GM23338 (cell line): ENCODE measurements at regions not wholly inside any gene's neighbourhood (a gene's known extent, or its start where the extent isn't known, plus 50 kb on each side); places are given as distances from the start of the nearest gene placed in this dataset.

Experiments used
- ATAC-seq: fragments of 200-7000 bp; cut with Tn5 transposase; 3 replicates; pipeline ENCODE4 v1.9.1; 2020
- DNase-seq: peaks from one replicate; pipeline ENCODE4 v3.0.0-alpha.2; 2015; ENCODE audit warnings: low spot score
- H2AFZ ChIP-seq: fragments of 200-600 bp; sonication (generic); 2 replicates; pipeline ENCODE4 v1.8.0; 2016; ENCODE audit warnings: antibody characterized with exemption, mild to moderate bottlenecking, moderate library complexity
- H3F3A ChIP-seq: fragments of 200-600 bp; sonication (generic); replicated peaks from 2 replicates; pipeline ENCODE4 v1.8.0; 2017; ENCODE audit warnings: antibody characterized with exemption, mixed run types, low read depth
- H3K27ac ChIP-seq: fragments of 200-600 bp; sonication (generic); 2 replicates; pipeline ENCODE4 v1.6.1; 2016; ENCODE audit warnings: low read depth
- H3K27me3 ChIP-seq: fragments of 200-600 bp; sonication (generic); 2 replicates; pipeline ENCODE4 v1.8.0; 2016; ENCODE audit warnings: mild to moderate bottlenecking, mixed run types, moderate library complexity; ENCODE audit not compliant: insufficient read depth
- H3K36me3 ChIP-seq: fragments of 200-600 bp; sonication (generic); 2 replicates; pipeline ENCODE4 v1.8.0; 2016; ENCODE audit warnings: mild to moderate bottlenecking; ENCODE audit not compliant: insufficient read depth
- H3K4me1 ChIP-seq: fragments of 200-600 bp; sonication (generic); 2 replicates; pipeline ENCODE4 v1.8.0; 2016; ENCODE audit warnings: mild to moderate bottlenecking, moderate library complexity; ENCODE audit not compliant: insufficient read depth
- H3K4me2 ChIP-seq: fragments of 200-600 bp; sonication (generic); 2 replicates; pipeline ENCODE4 v1.7.1; 2017; ENCODE audit warnings: mixed run types
- H3K4me3 ChIP-seq: fragments of 200-600 bp; sonication (generic); 2 replicates; pipeline ENCODE4 v1.6.1; 2016; ENCODE audit warnings: mixed run types
- H3K79me2 ChIP-seq: fragments of 200-600 bp; sonication (generic); replicated peaks from 2 replicates; pipeline ENCODE4 v1.8.0; 2017; ENCODE audit warnings: mild to moderate bottlenecking; ENCODE audit not compliant: insufficient read depth
- H3K9me2 ChIP-seq: fragments of 200-600 bp; sonication (generic); 2 replicates; pipeline ENCODE4 v1.8.0; 2017; ENCODE audit not compliant: insufficient read depth
- H4K20me1 ChIP-seq: fragments of 200-600 bp; sonication (generic); replicated peaks from 2 replicates; pipeline ENCODE4 v1.8.0; 2017; ENCODE audit warnings: mild to moderate bottlenecking; ENCODE audit not compliant: insufficient read depth
- H3K27ac Mint-ChIP-seq: 2 replicates; pipeline ENCODE4 v1.8.0; 2020; ENCODE audit warnings: inconsistent platforms, mild to moderate bottlenecking, moderate library complexity, mixed read lengths
- H3K27me3 Mint-ChIP-seq: 3 replicates; pipeline ENCODE4 v1.8.0; 2022; ENCODE audit warnings: low read depth, mild to moderate bottlenecking, moderate library complexity, mixed read lengths, inconsistent platforms; ENCODE audit not compliant: insufficient read depth, poor library complexity
- H3K36me3 Mint-ChIP-seq: 3 replicates; pipeline ENCODE4 v1.8.0; 2021; ENCODE audit warnings: low read depth, mild to moderate bottlenecking, inconsistent platforms, moderate library complexity, mixed read lengths
- H3K4me1 Mint-ChIP-seq: 3 replicates; pipeline ENCODE4 v1.8.0; 2020; ENCODE audit warnings: mild to moderate bottlenecking, inconsistent platforms, mixed read lengths
- H3K4me3 Mint-ChIP-seq: 3 replicates; pipeline ENCODE4 v1.8.0; 2021; ENCODE audit warnings: moderate library complexity, mild to moderate bottlenecking, inconsistent platforms, mixed read lengths
- H3K9me3 Mint-ChIP-seq: 3 replicates; pipeline ENCODE4 v1.8.0; 2020; ENCODE audit warnings: moderate library complexity, mild to moderate bottlenecking, inconsistent platforms, mixed read lengths
- CREB1 ChIP-seq: fragments of 250-450 bp; sonication (Bioruptor Pico); IDR thresholded peaks from 2 replicates; pipeline ENCODE4 v1.5.0; 2020; ENCODE audit warnings: low read depth, mild to moderate bottlenecking, moderate library complexity
- CTCF ChIP-seq, 2 experiments: fragments of 200-600 bp in 1 of 2; sonication (generic) in 1 of 2; conservative IDR thresholded peaks; 2 replicates each; pipeline versions ENCODE4 v1.5.1 to v1.6.1; 2016 to 2017; ENCODE audit warnings: antibody characterized with exemption in 2 of 2, low read depth in 2 of 2, mild to moderate bottlenecking in 2 of 2, moderate library complexity in 1 of 2
- ETS1 ChIP-seq: IDR thresholded peaks from 2 replicates; pipeline ENCODE4 v1.6.1; 2016; ENCODE audit warnings: antibody characterized with exemption
- EZH2 ChIP-seq: fragments of 200-600 bp; sonication (generic); IDR thresholded peaks from one replicate; pipeline ENCODE4 v1.8.0; 2017; ENCODE audit warnings: antibody characterized with exemption, mild to moderate bottlenecking, low read depth; ENCODE audit not compliant: unreplicated experiment
- EZH2phosphoT487 ChIP-seq: fragments of 200-600 bp; sonication (generic); IDR thresholded peaks from one replicate; pipeline ENCODE4 v1.8.1; 2018; ENCODE audit warnings: antibody characterized with exemption; ENCODE audit not compliant: unreplicated experiment
- JUNB ChIP-seq: IDR thresholded peaks from one replicate; pipeline ENCODE4 v1.6.1; 2016; ENCODE audit warnings: antibody characterized with exemption; ENCODE audit not compliant: unreplicated experiment
- NANOG ChIP-seq: IDR thresholded peaks from 2 replicates; pipeline ENCODE4 v1.6.1; 2016; ENCODE audit warnings: antibody characterized with exemption, borderline replicate concordance
- POLR2AphosphoS5 ChIP-seq: IDR thresholded peaks from 2 replicates; pipeline ENCODE4 v1.6.1; 2016; ENCODE audit warnings: antibody characterized with exemption, low read depth
- REST ChIP-seq: IDR thresholded peaks from one replicate; pipeline ENCODE4 v1.6.1; 2018; ENCODE audit warnings: antibody characterized with exemption; ENCODE audit not compliant: unreplicated experiment
- STAT1 ChIP-seq: IDR thresholded peaks from one replicate; pipeline ENCODE4 v1.6.1; 2016; ENCODE audit warnings: antibody characterized with exemption; ENCODE audit not compliant: unreplicated experiment
- ZNF114 ChIP-seq: fragments of 250-450 bp; sonication (Bioruptor Pico); IDR thresholded peaks from 2 replicates; pipeline ENCODE4 v1.5.0; 2020; ENCODE audit warnings: mild to moderate bottlenecking, moderate library complexity
- ZNF331 ChIP-seq: fragments of 250-450 bp; sonication (Bioruptor Pico); IDR thresholded peaks from 2 replicates; pipeline ENCODE4 v1.5.0; 2020; ENCODE audit warnings: low read depth, mild to moderate bottlenecking, moderate library complexity
- ZNF462 ChIP-seq: fragments of 250-450 bp; sonication (Bioruptor Pico); IDR thresholded peaks from 2 replicates; pipeline ENCODE4 v1.5.0; 2020; ENCODE audit warnings: mild to moderate bottlenecking, moderate library complexity

- Histone ChIP-seq H4K20me1 (no peaks in the 10 kb centered on the region), H3K36me3 (0 out of 2 replicates have a peak, but pooled peaks cover 6% of the 10 kb centered on the region), H3K4me2 (peak overlapping the region; percentile 18; the same call in 1 of the 2 replicates), H3F3A (no peaks in the 10 kb centered on the region; the same call in 1 of the 2 replicates), H3K4me1 (peaks cover 64% of the 10 kb centered on the region), H3K27me3 (no peaks in the 10 kb centered on the region), H3K9me2 (peaks cover 4% of the 10 kb centered on the region; the same call in 1 of the 2 replicates), H2AFZ (no peak overlapping the region), H3K4me3 (no peak overlapping the region), H3K27ac (no peak overlapping the region), H3K79me2 (no peaks in the 10 kb centered on the region; the same call in 1 of the 2 replicates)
- Mint-ChIP-seq H3K4me1 (peaks cover 64% of the 10 kb centered on the region), H3K27ac (no peak overlapping the region; the same call in 1 of the 2 replicates), H3K36me3 (peaks cover 26% of the 10 kb centered on the region), H3K9me3 (peaks cover 18% of the 10 kb centered on the region; the same call in 2 of the 3 replicates), H3K27me3 (peaks cover 4% of the 10 kb centered on the region), H3K4me3 (no peak overlapping the region)
- no peak for ATAC-seq
- TF ChIP-seq REST (no peak), JUNB (no peak), CTCF (conservative IDR thresholded peaks at IDR 0.05; ENCODE audit: low read depth in 2 of 2) (no peak), ZNF114 (no peak), ZNF462 (CRISPR knock-in tag) (no peak), ZNF331 (CRISPR knock-in tag) (no peak), EZH2phosphoT487 (no peak), STAT1 (no peak), ETS1 (no peak), CREB1 (no peak), EZH2 (no peak), NANOG (no peak), POLR2AphosphoS5 (no peak)
- no peak for DNase-seq
These were observed 95.1 kb downstream of the NPY start for GRCh38 chr7:24378871-24379616.
